Fibroblast of skin of abdomen (primary cell): ENCODE measurements at regions not wholly inside any gene's neighbourhood (a gene's known extent, or its start where the extent isn't known, plus 50 kb on each side); places are given as distances from the start of the nearest gene placed in this dataset.
"Not testable (repeated sequence)": the region's sequence is repeated elsewhere in the genome, so short reads cannot be mapped to it uniquely, and the experiment has no call there.

Source experiments
- DNase-seq: peaks from one replicate; pipeline ENCODE4 v3.0.0-alpha.2; 2013

GRCh38 chr3:67064105-67064504 is 66.0 kb downstream of the KBTBD8 start:
- peak; percentile 20 for DNase-seq

- DNase-seq = no peak
Measured at GRCh38 chr3:67067251-67067650, 69.1 kb downstream of the KBTBD8 start.

GRCh38 chr3:67072640-67073039 is 74.5 kb downstream of the KBTBD8 start:
- DNase-seq = not testable (repeated sequence)

- no peak for DNase-seq
Measured at GRCh38 chr3:67073812-67074211, 75.7 kb downstream of the KBTBD8 start.

GRCh38 chr3:67075295-67075694 is 77.2 kb downstream of the KBTBD8 start:
- DNase-seq = no peak

- DNase-seq = no peak
Measured at GRCh38 chr3:67076607-67077006, 78.5 kb downstream of the KBTBD8 start.

GRCh38 chr3:67077656-67078055 is 79.5 kb downstream of the KBTBD8 start:
- DNase-seq = peak; percentile 54

GRCh38 chr3:67082533-67083024 is 84.5 kb downstream of the KBTBD8 start:
- no peak for DNase-seq

- peak; percentile 38 for DNase-seq
Measured at GRCh38 chr3:67083277-67083676, 85.2 kb downstream of the KBTBD8 start.

GRCh38 chr3:67087788-67088187 is 89.7 kb downstream of the KBTBD8 start:
- no peak for DNase-seq

- peak; percentile 82 for DNase-seq
Measured at GRCh38 chr3:67090474-67090873, 92.4 kb downstream of the KBTBD8 start.

GRCh38 chr3:67093305-67093704 is 95.2 kb downstream of the KBTBD8 start:
- peak; percentile 55 for DNase-seq

- peak; percentile 31 for DNase-seq
Measured at GRCh38 chr3:67094167-67094566, 96.1 kb downstream of the KBTBD8 start.

GRCh38 chr3:67094774-67095173 is 96.7 kb downstream of the KBTBD8 start:
- DNase-seq = peak; percentile 87

- DNase-seq = no peak
Measured at GRCh38 chr3:67104388-67104787, 106.3 kb downstream of the KBTBD8 start.

GRCh38 chr3:67106874-67107273 is 108.8 kb downstream of the KBTBD8 start:
- no peak for DNase-seq

GRCh38 chr3:67109651-67110204 is 111.6 kb downstream of the KBTBD8 start:
- DNase-seq = peak; percentile 71

GRCh38 chr3:67113802-67114407 is 115.8 kb downstream of the KBTBD8 start:
- peak; percentile 80 for DNase-seq

GRCh38 chr3:67118122-67118521 is 120.0 kb downstream of the KBTBD8 start:
- no peak for DNase-seq

GRCh38 chr3:67118635-67119034 is 120.5 kb downstream of the KBTBD8 start:
- DNase-seq = no peak

- no peak for DNase-seq
Measured at GRCh38 chr3:67123914-67124313, 125.8 kb downstream of the KBTBD8 start.

- no peak for DNase-seq
Measured at GRCh38 chr3:67127254-67127653, 129.1 kb downstream of the KBTBD8 start.

- no peak for DNase-seq
Measured at GRCh38 chr3:67142432-67142831, 144.3 kb downstream of the KBTBD8 start.

GRCh38 chr3:67145738-67146137 is 147.6 kb downstream of the KBTBD8 start:
- DNase-seq = no peak

- DNase-seq = no peak
Measured at GRCh38 chr3:67154429-67154828, 156.3 kb downstream of the KBTBD8 start.
